ENCODE measurements at regions not wholly inside any gene's neighbourhood (a gene's known extent, or its start where the extent isn't known, plus 50 kb on each side); places are given as distances from the start of the nearest gene placed in this dataset.

DNA sequence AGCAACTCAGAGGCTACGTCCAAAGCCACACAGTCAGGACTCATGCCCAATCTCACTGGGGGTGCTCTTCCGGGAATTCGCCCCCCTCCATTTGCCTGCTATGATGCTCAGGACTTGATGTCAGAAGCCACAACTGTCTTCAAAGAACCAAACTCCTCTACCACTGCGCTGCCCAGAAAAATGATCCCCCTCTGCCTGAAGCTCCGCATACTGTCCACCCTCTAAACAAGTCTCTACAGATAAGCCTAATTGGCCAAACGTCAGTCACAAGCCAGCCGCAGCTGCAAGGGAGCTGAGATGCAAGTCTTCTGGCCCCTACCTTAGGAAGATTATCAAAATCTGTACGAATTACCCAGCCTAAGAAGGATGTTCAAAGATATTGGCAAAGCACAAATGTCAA, 294.6 kb downstream of the BUD13 start:
- TF ChIP-seq, protein P1, sequence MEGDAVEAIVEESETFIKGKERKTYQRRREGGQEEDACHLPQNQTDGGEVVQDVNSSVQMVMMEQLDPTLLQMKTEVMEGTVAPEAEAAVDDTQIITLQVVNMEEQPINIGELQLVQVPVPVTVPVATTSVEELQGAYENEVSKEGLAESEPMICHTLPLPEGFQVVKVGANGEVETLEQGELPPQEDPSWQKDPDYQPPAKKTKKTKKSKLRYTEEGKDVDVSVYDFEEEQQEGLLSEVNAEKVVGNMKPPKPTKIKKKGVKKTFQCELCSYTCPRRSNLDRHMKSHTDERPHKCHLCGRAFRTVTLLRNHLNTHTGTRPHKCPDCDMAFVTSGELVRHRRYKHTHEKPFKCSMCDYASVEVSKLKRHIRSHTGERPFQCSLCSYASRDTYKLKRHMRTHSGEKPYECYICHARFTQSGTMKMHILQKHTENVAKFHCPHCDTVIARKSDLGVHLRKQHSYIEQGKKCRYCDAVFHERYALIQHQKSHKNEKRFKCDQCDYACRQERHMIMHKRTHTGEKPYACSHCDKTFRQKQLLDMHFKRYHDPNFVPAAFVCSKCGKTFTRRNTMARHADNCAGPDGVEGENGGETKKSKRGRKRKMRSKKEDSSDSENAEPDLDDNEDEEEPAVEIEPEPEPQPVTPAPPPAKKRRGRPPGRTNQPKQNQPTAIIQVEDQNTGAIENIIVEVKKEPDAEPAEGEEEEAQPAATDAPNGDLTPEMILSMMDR (IDR thresholded peaks at IDR 0.05) = no peak
- TF ChIP-seq POLR2A (IDR thresholded peaks at IDR 0.05) = no peak

Measured in prostate gland (tissue), 2 donors.